Testis (tissue), 2 donors: ENCODE measurements at regions not wholly inside any gene's neighbourhood (a gene's known extent, or its start where the extent isn't known, plus 50 kb on each side); places are given as distances from the start of the nearest gene placed in this dataset.

Source experiments
- POLR2A ChIP-seq: fragments of 450-650 bp; IDR thresholded peaks from one replicate; pipeline ENCODE4 v1.6.1; 2017; ENCODE audit warnings: antibody characterized with exemption, mild to moderate bottlenecking, moderate library complexity
- TF ChIP-seq, protein P1 (sequence below), 3 experiments: fragments of 450-650 bp in 2 of 3; fragments of 200-600 bp in 1 of 3; sonication (generic) in 1 of 3; IDR thresholded peaks; one replicate each; pipeline ENCODE4 v1.5.1; 2016 to 2019; ENCODE audit warnings: antibody characterized with exemption in 3 of 3, mild to moderate bottlenecking in 2 of 3, moderate library complexity in 1 of 3

DNA sequence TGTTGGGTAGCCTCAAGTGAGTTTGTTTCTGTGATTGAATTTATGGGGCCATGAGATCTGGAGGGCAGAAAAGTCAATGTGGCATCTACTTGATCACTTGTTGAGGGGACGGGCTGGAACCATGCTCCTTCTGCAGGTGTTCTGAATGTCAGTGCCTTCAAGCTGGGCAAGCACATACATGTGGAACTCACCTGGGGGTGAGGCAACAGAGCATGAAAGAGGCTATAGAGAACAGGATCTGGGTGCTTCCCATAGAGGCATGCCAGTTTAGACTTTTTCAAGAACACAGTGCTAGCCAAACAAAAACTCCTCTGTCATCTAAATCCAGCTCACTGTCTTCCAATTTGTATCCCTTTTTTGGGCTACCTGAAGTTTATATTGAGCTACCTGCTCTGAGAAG is 77.8 kb upstream of the SLC35B3 start:
- TF ChIP-seq, protein P1, sequence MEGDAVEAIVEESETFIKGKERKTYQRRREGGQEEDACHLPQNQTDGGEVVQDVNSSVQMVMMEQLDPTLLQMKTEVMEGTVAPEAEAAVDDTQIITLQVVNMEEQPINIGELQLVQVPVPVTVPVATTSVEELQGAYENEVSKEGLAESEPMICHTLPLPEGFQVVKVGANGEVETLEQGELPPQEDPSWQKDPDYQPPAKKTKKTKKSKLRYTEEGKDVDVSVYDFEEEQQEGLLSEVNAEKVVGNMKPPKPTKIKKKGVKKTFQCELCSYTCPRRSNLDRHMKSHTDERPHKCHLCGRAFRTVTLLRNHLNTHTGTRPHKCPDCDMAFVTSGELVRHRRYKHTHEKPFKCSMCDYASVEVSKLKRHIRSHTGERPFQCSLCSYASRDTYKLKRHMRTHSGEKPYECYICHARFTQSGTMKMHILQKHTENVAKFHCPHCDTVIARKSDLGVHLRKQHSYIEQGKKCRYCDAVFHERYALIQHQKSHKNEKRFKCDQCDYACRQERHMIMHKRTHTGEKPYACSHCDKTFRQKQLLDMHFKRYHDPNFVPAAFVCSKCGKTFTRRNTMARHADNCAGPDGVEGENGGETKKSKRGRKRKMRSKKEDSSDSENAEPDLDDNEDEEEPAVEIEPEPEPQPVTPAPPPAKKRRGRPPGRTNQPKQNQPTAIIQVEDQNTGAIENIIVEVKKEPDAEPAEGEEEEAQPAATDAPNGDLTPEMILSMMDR (IDR thresholded peaks at IDR 0.05): no peak
- TF ChIP-seq POLR2A: no peak
